ENCODE measurements at regions not wholly inside any gene's neighbourhood (a gene's known extent, or its start where the extent isn't known, plus 50 kb on each side); places are given as distances from the start of the nearest gene placed in this dataset.
"Not testable (repeated sequence)": the region's sequence is repeated elsewhere in the genome, so short reads cannot be mapped to it uniquely, and the experiment has no call there.

- Histone ChIP-seq H3K4me3 (no peak overlapping the region), H3K27ac (no peak overlapping the region)
Measured at GRCh38 chr6:128740951-128741350, 142.0 kb upstream of the LAMA2 start.

- H3K4me3 ChIP-seq, result no peak overlapping the region
- no peak overlapping the region for H3K27ac ChIP-seq
Measured at GRCh38 chr6:128739112-128739511, 143.8 kb upstream of the LAMA2 start.

- Histone ChIP-seq H3K27ac (no peak overlapping the region), H3K4me3 (no peak overlapping the region)
Measured at GRCh38 chr6:128738112-128738511, 144.8 kb upstream of the LAMA2 start.

DNA sequence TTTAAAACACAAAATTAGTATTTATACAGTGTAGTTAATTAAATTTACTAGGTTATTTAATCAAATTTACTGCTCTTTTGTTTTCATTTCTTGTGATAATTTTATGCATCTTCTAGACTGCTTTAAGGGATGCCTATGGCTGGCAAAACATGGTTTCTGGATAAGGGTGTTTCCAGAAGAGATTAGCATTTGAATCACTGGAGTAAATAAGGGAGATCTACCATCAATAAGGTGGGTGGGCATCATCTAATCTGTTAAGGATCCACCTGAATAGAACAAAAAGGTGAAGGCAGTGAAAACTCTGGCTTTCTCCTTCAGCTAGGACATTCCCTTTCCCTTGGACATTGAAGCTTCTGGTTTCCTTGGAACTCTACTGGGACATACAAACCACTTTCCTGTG, 146.2 kb upstream of the LAMA2 start:
- no peak overlapping the region for H3K27ac ChIP-seq
- no peak overlapping the region for H3K4me3 ChIP-seq

- Histone ChIP-seq H3K4me3 (no peak overlapping the region), H3K27ac (no peak overlapping the region)
Measured at GRCh38 chr6:128731249-128732165, 151.4 kb upstream of the LAMA2 start.

- Histone ChIP-seq H3K4me3 (no peak overlapping the region), H3K27ac (no peak overlapping the region)
Measured at GRCh38 chr6:128727500-128727899, 155.4 kb upstream of the LAMA2 start.

DNA sequence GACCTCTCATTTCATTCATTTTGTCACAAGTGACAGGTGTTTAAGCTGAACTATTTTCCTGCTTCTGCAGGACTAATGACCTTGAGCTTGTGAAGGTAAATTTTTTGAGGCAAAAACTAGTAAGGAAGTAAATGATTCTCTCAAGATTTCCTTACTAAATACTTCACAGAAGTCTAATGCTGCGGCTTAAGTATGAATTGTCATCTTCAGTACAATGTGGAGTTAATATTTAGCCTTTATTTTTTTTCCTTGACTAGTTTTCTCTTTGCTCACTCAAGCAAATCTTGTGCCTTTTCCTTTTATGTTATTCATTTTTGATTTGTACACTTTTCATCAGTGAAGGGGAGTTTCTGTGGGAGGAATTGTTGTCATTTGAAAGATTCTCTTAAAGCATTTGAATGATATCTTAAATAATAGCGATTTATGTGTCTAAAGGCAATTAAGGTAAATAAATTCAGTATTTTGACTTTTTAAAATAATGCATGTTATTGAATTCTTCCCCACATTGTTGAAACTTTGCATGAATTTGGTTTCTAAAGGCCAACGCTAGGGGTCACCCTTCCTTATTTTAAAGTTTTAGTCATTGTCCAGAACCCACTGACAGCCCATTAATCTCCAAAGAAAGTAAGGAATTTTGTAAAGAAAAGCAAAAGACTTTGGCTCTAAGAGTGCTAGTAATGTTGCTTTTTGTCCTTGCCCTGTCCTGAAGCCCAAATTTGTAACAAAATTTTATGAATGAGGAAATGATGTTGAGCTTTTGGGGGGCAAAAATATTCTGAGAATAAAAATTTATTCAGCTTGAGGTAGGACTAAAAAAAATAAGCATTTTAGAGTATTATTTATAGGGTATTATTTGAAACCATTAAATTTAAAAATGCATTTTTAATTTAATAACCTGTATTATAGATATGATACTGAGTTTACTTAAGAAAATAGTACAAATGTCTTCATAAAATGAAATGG, 157.4 kb upstream of the LAMA2 start:
- Histone ChIP-seq H3K27ac (no peak overlapping the region), H3K4me3 (no peak overlapping the region)

DNA sequence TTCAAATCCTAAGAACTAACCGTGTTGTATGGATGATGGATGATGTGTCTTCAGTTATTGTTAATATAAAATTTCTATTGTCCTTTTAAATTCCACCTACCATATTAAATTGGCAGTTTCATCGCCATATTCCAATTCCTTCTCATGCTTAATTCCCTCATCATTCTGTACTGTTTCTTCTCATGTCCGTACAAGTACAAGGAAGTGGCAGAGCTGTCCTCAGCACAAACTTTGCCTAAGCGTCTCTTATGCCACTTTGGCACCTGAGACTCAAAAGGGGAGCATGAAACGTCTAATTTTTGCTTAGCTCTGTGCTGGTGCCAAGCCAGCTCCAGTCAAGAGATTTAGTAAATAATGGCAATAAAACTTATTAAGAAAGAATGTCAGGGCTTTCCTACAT, 158.2 kb upstream of the LAMA2 start:
- no peak overlapping the region for H3K4me3 ChIP-seq
- H3K27ac ChIP-seq, result no peak overlapping the region

- Histone ChIP-seq H3K27ac (no peak overlapping the region), H3K4me3 (no peak overlapping the region)
Measured at GRCh38 chr6:128723667-128724066, 159.3 kb upstream of the LAMA2 start.

DNA sequence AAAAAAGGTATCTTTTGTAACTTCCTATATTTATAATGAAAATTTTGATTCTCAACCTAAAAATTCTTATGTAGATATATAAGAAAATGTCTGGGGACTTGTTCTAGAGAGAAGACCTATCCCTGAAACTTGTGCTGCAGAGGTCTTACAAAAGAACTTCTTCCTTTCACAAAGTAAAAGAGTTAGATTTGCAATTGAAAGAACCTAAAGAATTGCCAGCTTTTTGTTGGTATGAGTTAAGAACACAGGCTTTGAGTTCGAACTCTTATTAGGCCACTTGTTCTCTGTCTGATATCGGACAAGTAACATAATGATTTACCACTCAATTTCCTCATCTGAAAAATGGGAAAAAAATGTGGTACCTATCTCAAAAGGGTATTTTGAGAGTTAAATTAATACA, 162.0 kb upstream of the LAMA2 start:
- H3K27ac ChIP-seq, result no peak overlapping the region

GRCh38 chr6:128719786-128720185, 163.2 kb upstream of the LAMA2 start:
- Histone ChIP-seq H3K27ac (no peak overlapping the region), H3K4me3 (no peak overlapping the region)

More for the DNA sequence above, 162.0 kb upstream of the LAMA2 start:
- no peak overlapping the region for H3K4me3 ChIP-seq

GRCh38 chr6:128713461-128713860, 169.5 kb upstream of the LAMA2 start:
- Histone ChIP-seq H3K27ac (no peak overlapping the region), H3K4me3 (no peak overlapping the region)

GRCh38 chr6:128712898-128713297, 170.0 kb upstream of the LAMA2 start:
- Histone ChIP-seq H3K4me3 (no peak overlapping the region), H3K27ac (no peak overlapping the region)

DNA sequence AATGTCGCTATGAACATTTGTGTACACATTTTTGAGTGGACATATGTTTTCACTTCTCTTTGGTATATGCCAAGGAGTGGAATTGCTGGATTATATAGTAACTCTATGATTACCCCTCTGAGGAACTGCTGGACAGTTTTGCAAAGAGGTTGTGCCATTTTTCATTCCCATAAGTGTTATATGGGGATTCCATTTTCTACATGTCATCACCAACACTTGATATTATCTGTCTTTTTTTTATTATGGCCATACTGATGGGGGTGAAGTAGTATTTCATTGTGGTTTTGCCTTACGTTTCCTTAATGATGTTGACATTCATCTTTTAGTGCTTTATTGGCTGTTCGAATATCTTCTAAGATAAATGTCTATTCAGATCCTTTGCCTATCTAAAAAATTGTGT, 171.8 kb upstream of the LAMA2 start:
- Histone ChIP-seq H3K4me3 (no peak overlapping the region), H3K27ac (no peak overlapping the region)

DNA sequence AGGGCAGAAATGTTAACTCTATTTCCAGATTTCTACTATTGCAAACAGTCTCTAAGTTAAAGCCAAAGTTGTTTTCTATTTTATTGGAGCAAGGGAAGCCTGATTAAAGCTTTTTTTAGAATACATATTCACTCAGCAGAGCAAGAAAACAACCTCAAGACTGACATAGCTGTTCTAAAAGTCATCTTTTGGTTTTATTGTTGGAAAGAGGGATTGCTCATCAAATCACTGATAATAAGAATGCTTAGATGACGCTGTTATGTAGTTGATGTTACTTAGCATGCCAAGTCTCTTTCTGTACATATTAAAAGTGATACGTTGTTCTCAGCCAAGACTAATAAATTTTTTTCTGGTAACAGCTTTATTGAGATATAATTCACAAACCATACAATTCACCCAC, 172.6 kb upstream of the LAMA2 start:
- Histone ChIP-seq H3K27ac (no peak overlapping the region), H3K4me3 (no peak overlapping the region)

GRCh38 chr6:128704601-128705000, 178.3 kb upstream of the LAMA2 start:
- H3K4me3 ChIP-seq, result no peak overlapping the region
- H3K27ac ChIP-seq, result no peak overlapping the region

GRCh38 chr6:128703794-128704193, 179.1 kb upstream of the LAMA2 start:
- H3K4me3 ChIP-seq, H3K27ac ChIP-seq: not testable (repeated sequence)

GRCh38 chr6:128696691-128697689, 176.6 kb upstream of the PTPRK start:
- Histone ChIP-seq H3K27ac (no peak overlapping the region), H3K4me3 (no peak overlapping the region)

- Histone ChIP-seq H3K4me3 (no peak overlapping the region), H3K27ac (no peak overlapping the region)
Measured at GRCh38 chr6:128694303-128695009, 174.1 kb upstream of the PTPRK start.
